GM19463 (cell line): ENCODE measurements at regions not wholly inside any gene's neighbourhood (a gene's known extent, or its start where the extent isn't known, plus 50 kb on each side); places are given as distances from the start of the nearest gene placed in this dataset.

Experiments
- ATAC-seq: cut with Tn5 transposase; IDR thresholded peaks from one replicate; pipeline ENCODE4 v1.9.1; 2021; ENCODE audit warnings: mild to moderate bottlenecking, moderate library complexity; ENCODE audit not compliant: unreplicated experiment

GRCh38 chr3:146861262-146861661, 256.1 kb upstream of the PLSCR5 start:
- ATAC-seq = no peak

GRCh38 chr3:146854523-146854922, 249.4 kb upstream of the PLSCR5 start:
- no peak for ATAC-seq

- no peak for ATAC-seq
These were observed 246.5 kb upstream of the PLSCR5 start for GRCh38 chr3:146851665-146852064.

- no peak for ATAC-seq
These were observed 240.2 kb upstream of the PLSCR5 start for GRCh38 chr3:146845361-146845760.

- no peak for ATAC-seq
These were observed 238.3 kb upstream of the PLSCR5 start for GRCh38 chr3:146843476-146843875.

- no peak for ATAC-seq
These were observed 234.7 kb upstream of the PLSCR5 start for GRCh38 chr3:146839727-146840375.

- no peak for ATAC-seq
These were observed 233.1 kb upstream of the PLSCR5 start for GRCh38 chr3:146838221-146838620.

GRCh38 chr3:146834917-146835316, 229.8 kb upstream of the PLSCR5 start:
- ATAC-seq = no peak

- no peak for ATAC-seq
These were observed 227.8 kb upstream of the PLSCR5 start for GRCh38 chr3:146832857-146833458.

- ATAC-seq = no peak
These were observed 226.5 kb upstream of the PLSCR5 start for GRCh38 chr3:146831659-146832058.

- ATAC-seq = no peak
These were observed 225.1 kb upstream of the PLSCR5 start for GRCh38 chr3:146830231-146830630.

- ATAC-seq = no peak
These were observed 222.7 kb upstream of the PLSCR5 start for GRCh38 chr3:146827836-146828235.

GRCh38 chr3:146823622-146824021, 218.5 kb upstream of the PLSCR5 start:
- ATAC-seq = no peak

GRCh38 chr3:146818866-146819265, 213.7 kb upstream of the PLSCR5 start:
- ATAC-seq = no peak

- no peak for ATAC-seq
These were observed 213.2 kb upstream of the PLSCR5 start for GRCh38 chr3:146818301-146818700.

GRCh38 chr3:146817704-146818103, 212.6 kb upstream of the PLSCR5 start:
- ATAC-seq = no peak

- ATAC-seq = no peak
These were observed 209.6 kb upstream of the PLSCR5 start for GRCh38 chr3:146814601-146815315.

GRCh38 chr3:146813496-146813895, 208.3 kb upstream of the PLSCR5 start:
- no peak for ATAC-seq

- no peak for ATAC-seq
These were observed 198.6 kb upstream of the PLSCR5 start for GRCh38 chr3:146803745-146804144.

- ATAC-seq = no peak
These were observed 196.3 kb upstream of the PLSCR5 start for GRCh38 chr3:146801492-146801891.

- ATAC-seq = no peak
These were observed 195.3 kb upstream of the PLSCR5 start for GRCh38 chr3:146800484-146800883.

- ATAC-seq = no peak
These were observed 190.9 kb upstream of the PLSCR5 start for GRCh38 chr3:146796078-146796477.
